HCT116 (cell line): ENCODE measurements at regions not wholly inside any gene's neighbourhood (a gene's known extent, or its start where the extent isn't known, plus 50 kb on each side); places are given as distances from the start of the nearest gene placed in this dataset.

Experiments used
- ATAC-seq: fragments of 200-7000 bp; cut with Tn5 transposase; 2 replicates; pipeline ENCODE4 v1.9.1; 2020; ENCODE audit warnings: mild to moderate bottlenecking, moderate library complexity
- BruUV-seq: library from RNA; stranded (reverse); fragments of 400-500 nt; replicated peaks from 2 replicates; lab custom pipeline; 2021; lab: Mats Ljungman, UMichigan
- CTCF ChIA-PET: fragments of 300-600 bp; sonication (Branson Sonifier 250); formaldehyde crosslinking; loops from one replicate; lab custom pipeline; 2021; ENCODE audit warnings: antibody characterized with exemption; lab: Charles Lee
- POLR2A ChIA-PET: fragments of 300-600, 350-600 bp; sonication (Branson Sonifier 250); formaldehyde crosslinking; loops from one replicate; lab custom pipeline; 2021; ENCODE audit warnings: antibody characterized with exemption; lab: Charles Lee
- RAD21 ChIA-PET, 2 experiments: fragments of 300-600 bp; sonication (Branson Sonifier 250); formaldehyde crosslinking; loops; one replicate each; lab custom pipeline; 2023; ENCODE audit warnings: low total read pairs in 2 of 2; ENCODE audit not compliant: uncharacterized antibody in 2 of 2, unreplicated experiment in 2 of 2, low non-redundant PET in 1 of 2; lab: Charles Lee
- DNase-seq: peaks from one replicate; pipeline ENCODE4 v3.0.0-alpha.2; 2010; ENCODE audit warnings: low read depth, low spot score
- H2AFZ ChIP-seq: fragments of 200-600 bp; shearing (Covaris generic), sonication (generic); 2 replicates; pipeline ENCODE4 v1.6.1; 2017; ENCODE audit warnings: low read depth, mixed run types, mixed read lengths, antibody characterized with exemption, low read length; ENCODE audit not compliant: poor library complexity, severe bottlenecking
- H3K27ac ChIP-seq: 2 replicates; pipeline ENCODE4 v1.5.1; 2012; ENCODE audit warnings: low read depth, low read length
- H3K27me3 ChIP-seq: fragments of 200-600 bp; sonication (generic); 2 replicates; pipeline ENCODE4 v1.6.1; 2016; ENCODE audit warnings: mixed run types, low read length, mixed read lengths; ENCODE audit not compliant: insufficient read depth
- H3K36me3 ChIP-seq, 2 experiments: fragments of 200-500 bp in 1 of 2; fragments of 200-600 bp in 1 of 2; sonication (Bioruptor generic) in 1 of 2; sonication (generic) in 1 of 2; 2 replicates each; pipeline versions ENCODE4 v1.5.1 to v1.6.1; 2014 to 2016; ENCODE audit warnings: low read length in 2 of 2, inconsistent platforms in 1 of 2, mixed read lengths in 1 of 2, mixed run types in 1 of 2; ENCODE audit not compliant: insufficient read depth in 2 of 2, control insufficient read depth in 1 of 2
- H3K4me1 ChIP-seq, 2 experiments: fragments of 200-600 bp in 1 of 2; sonication (generic) in 1 of 2; 2 replicates each; pipeline versions ENCODE4 v1.5.1 to v1.6.1; 2012 to 2017; ENCODE audit warnings: low read length in 2 of 2, inconsistent platforms in 1 of 2, mild to moderate bottlenecking in 1 of 2, mixed read lengths in 1 of 2, mixed run types in 1 of 2, moderate library complexity in 1 of 2; ENCODE audit not compliant: insufficient read depth in 2 of 2, control insufficient read depth in 1 of 2
- H3K4me2 ChIP-seq: fragments of 200-600 bp; sonication (generic); 2 replicates; pipeline ENCODE4 v1.6.1; 2017; ENCODE audit warnings: mixed run types, low read length, mixed read lengths
- H3K4me3 ChIP-seq, 2 experiments: fragments of 200-600 bp in 1 of 2; sonication (generic) in 1 of 2; replicated peaks in 1 of 2; 2 replicates each; pipeline ENCODE4 v1.5.1; 2011 to 2016; ENCODE audit warnings: low read length in 2 of 2, control low read depth in 1 of 2, low read depth in 1 of 2, mild to moderate bottlenecking in 1 of 2, mixed read lengths in 1 of 2, mixed run types in 1 of 2
- H3K79me2 ChIP-seq: fragments of 200-600 bp; sonication (generic); 2 replicates; pipeline ENCODE4 v1.6.1; 2017; ENCODE audit warnings: mild to moderate bottlenecking, mixed run types, low read length, moderate library complexity, mixed read lengths; ENCODE audit not compliant: insufficient read depth
- H3K9ac ChIP-seq: fragments of 200-600 bp; sonication (generic); 2 replicates; pipeline ENCODE4 v1.6.1; 2016; ENCODE audit warnings: low read length, mixed read lengths
- H3K9me2 ChIP-seq: fragments of 200-600 bp; sonication (generic), shearing (Covaris generic); 2 replicates; pipeline ENCODE4 v1.6.1; 2017; ENCODE audit warnings: mixed run types, mild to moderate bottlenecking, moderate library complexity; ENCODE audit not compliant: insufficient read depth
- H3K9me3 ChIP-seq, 2 experiments: fragments of 200-500 bp in 1 of 2; fragments of 200-600 bp in 1 of 2; sonication (Bioruptor generic) in 1 of 2; sonication (generic) in 1 of 2; 2 replicates each; pipeline ENCODE4 v1.6.1; 2014 to 2017; ENCODE audit warnings: low read length in 2 of 2, mixed read lengths in 2 of 2, inconsistent platforms in 1 of 2, low read depth in 1 of 2, mild to moderate bottlenecking in 1 of 2, mixed run types in 1 of 2, moderate library complexity in 1 of 2; ENCODE audit not compliant: control insufficient read depth in 1 of 2, insufficient read depth in 1 of 2
- H4K20me1 ChIP-seq: fragments of 200-600 bp; sonication (generic), shearing (Covaris generic); 2 replicates; pipeline ENCODE4 v1.6.1; 2017; ENCODE audit warnings: mixed run types, mild to moderate bottlenecking, moderate library complexity; ENCODE audit not compliant: insufficient read depth
- ELF1 ChIP-seq: IDR thresholded peaks from 2 replicates; pipeline ENCODE4 v1.6.1; 2012; ENCODE audit warnings: low read depth, borderline replicate concordance
- EZH2phosphoT487 ChIP-seq: fragments of 200-600 bp; IDR thresholded peaks from 2 replicates; pipeline ENCODE4 v1.6.1; 2018; ENCODE audit warnings: antibody characterized with exemption, borderline replicate concordance
- FOSL1 ChIP-seq: IDR thresholded peaks from 2 replicates; pipeline ENCODE4 v1.6.1; 2012; ENCODE audit warnings: low read depth
- POLR2AphosphoS5 ChIP-seq: IDR thresholded peaks from 2 replicates; pipeline ENCODE4 v1.6.1; 2011; ENCODE audit warnings: mild to moderate bottlenecking, low read depth, low read length, moderate library complexity
- SRF ChIP-seq: IDR thresholded peaks from 2 replicates; pipeline ENCODE4 v1.6.1; 2012; ENCODE audit warnings: low read depth
- TCF7L2 ChIP-seq: IDR thresholded peaks from 2 replicates; pipeline ENCODE4 v1.7.0; 2011; ENCODE audit warnings: borderline replicate concordance, inconsistent platforms; ENCODE audit not compliant: insufficient read depth, insufficient read length; ENCODE audit errors: extremely low read depth
- ZFX ChIP-seq: fragments of 450-650 bp; IDR thresholded peaks from 2 replicates; pipeline ENCODE4 v1.6.1; 2017
- ZNF274 ChIP-seq: fragments of 200-500 bp; sonication (Bioruptor generic); IDR thresholded peaks from 2 replicates; pipeline ENCODE4 v1.6.1; 2014; ENCODE audit warnings: mild to moderate bottlenecking, low read depth, low read length, inconsistent platforms
- intact Hi-C: fragments of 100-400 bp; cut with micrococcal nuclease; formaldehyde crosslinking; loops from 2 replicates; pipeline ENCODE4 v1.10.0; 2022
- TF ChIP-seq, protein P1 (sequence below): IDR thresholded peaks from 2 replicates; pipeline ENCODE4 v1.6.1; 2012
- TF ChIP-seq, protein P2 (sequence below), 3 experiments: fragments of 200-600 bp in 1 of 3; sonication (generic) in 1 of 3; IDR thresholded peaks in 2 of 3; conservative IDR thresholded peaks in 1 of 3; 2 replicates each; pipeline ENCODE4 v1.5.1; 2012 to 2017; ENCODE audit warnings: low read depth in 2 of 3, low read length in 2 of 3, antibody characterized with exemption in 1 of 3, borderline replicate concordance in 1 of 3, control low read depth in 1 of 3, mild to moderate bottlenecking in 1 of 3, mixed read lengths in 1 of 3, mixed run types in 1 of 3, moderate library complexity in 1 of 3; ENCODE audit not compliant: insufficient read depth in 1 of 3

DNA sequence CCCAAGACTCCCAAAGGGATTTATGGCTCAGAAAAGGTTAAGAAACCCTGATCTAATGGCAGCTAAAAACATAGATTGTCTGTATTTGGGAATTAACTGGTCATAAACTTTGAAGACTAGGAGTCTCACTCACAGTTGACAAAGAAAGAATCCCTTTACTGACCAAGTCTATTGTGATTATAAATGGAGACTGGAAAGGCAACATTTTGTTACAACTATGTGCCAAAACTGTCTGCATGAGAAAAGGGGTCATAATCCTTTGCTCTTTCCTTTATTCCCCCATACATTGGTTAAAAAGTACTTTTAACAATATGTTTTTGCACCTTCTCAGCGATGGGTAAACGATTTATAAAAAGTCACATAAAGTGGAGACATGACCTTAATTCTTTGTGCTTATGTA is 206.9 kb upstream of the MAP3K7 start:
- no peak for TF ChIP-seq FOSL1
- no peak for TF ChIP-seq TCF7L2
- no peak for TF ChIP-seq EZH2phosphoT487
- TF ChIP-seq ZNF274 = no peak
- TF ChIP-seq SRF = no peak
- TF ChIP-seq, protein P1, sequence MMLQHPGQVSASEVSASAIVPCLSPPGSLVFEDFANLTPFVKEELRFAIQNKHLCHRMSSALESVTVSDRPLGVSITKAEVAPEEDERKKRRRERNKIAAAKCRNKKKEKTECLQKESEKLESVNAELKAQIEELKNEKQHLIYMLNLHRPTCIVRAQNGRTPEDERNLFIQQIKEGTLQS = no peak
- no peak for TF ChIP-seq ZFX
- TF ChIP-seq ELF1 = no peak
- no peak for TF ChIP-seq POLR2AphosphoS5
- TF ChIP-seq, protein P2, sequence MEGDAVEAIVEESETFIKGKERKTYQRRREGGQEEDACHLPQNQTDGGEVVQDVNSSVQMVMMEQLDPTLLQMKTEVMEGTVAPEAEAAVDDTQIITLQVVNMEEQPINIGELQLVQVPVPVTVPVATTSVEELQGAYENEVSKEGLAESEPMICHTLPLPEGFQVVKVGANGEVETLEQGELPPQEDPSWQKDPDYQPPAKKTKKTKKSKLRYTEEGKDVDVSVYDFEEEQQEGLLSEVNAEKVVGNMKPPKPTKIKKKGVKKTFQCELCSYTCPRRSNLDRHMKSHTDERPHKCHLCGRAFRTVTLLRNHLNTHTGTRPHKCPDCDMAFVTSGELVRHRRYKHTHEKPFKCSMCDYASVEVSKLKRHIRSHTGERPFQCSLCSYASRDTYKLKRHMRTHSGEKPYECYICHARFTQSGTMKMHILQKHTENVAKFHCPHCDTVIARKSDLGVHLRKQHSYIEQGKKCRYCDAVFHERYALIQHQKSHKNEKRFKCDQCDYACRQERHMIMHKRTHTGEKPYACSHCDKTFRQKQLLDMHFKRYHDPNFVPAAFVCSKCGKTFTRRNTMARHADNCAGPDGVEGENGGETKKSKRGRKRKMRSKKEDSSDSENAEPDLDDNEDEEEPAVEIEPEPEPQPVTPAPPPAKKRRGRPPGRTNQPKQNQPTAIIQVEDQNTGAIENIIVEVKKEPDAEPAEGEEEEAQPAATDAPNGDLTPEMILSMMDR (IDR thresholded peaks at IDR 0.05 in 2 of 3, conservative IDR thresholded peaks at IDR 0.05 in 1 of 3; ENCODE audit: borderline replicate concordance in 1 of 3, insufficient read depth in 1 of 3, low read depth in 2 of 3, low read length in 2 of 3) = no peak
- H3K4me2 ChIP-seq = no peak overlapping the region
- peaks cover 19% of the 10 kb centered on the region; the same call in 1 of the 2 replicates for H3K27me3 ChIP-seq
- no TSS peak for BruUV-seq
- ChIA-PET RAD21 (no interaction called here), CTCF (no interaction called here), POLR2A (no interaction called here)
- H3K36me3 ChIP-seq = no peaks in the 10 kb centered on the region
- no peaks in the 10 kb centered on the region for H4K20me1 ChIP-seq
- no peak overlapping the region for H2AFZ ChIP-seq
- DNase-seq (no peak), ATAC-seq (no peak)
- H3K79me2 ChIP-seq = no peaks in the 10 kb centered on the region
- intact Hi-C loops = no loop called here
- H3K4me3 ChIP-seq = no peak overlapping the region
- H3K27ac ChIP-seq = no peak overlapping the region
- H3K9me2 ChIP-seq = no peaks in the 10 kb centered on the region
- H3K4me1 ChIP-seq = no peaks in the 10 kb centered on the region
- H3K9ac ChIP-seq = no peak overlapping the region
- no peaks in the 10 kb centered on the region for H3K9me3 ChIP-seq
